HFFc6 (cell line): ENCODE measurements at regions not wholly inside any gene's neighbourhood (a gene's known extent, or its start where the extent isn't known, plus 50 kb on each side); places are given as distances from the start of the nearest gene placed in this dataset.

Experiments used
- DNase-seq: peaks from one replicate; pipeline ENCODE4 v3.0.0-alpha.2; 2018
- H3K27ac Mint-ChIP-seq: 2 replicates; pipeline ENCODE4 v1.8.0; 2020; ENCODE audit warnings: mild to moderate bottlenecking, mixed read lengths
- H3K27me3 Mint-ChIP-seq: 2 replicates; pipeline ENCODE4 v1.8.0; 2021; ENCODE audit warnings: mild to moderate bottlenecking, moderate library complexity, mixed read lengths; ENCODE audit not compliant: insufficient read depth
- H3K36me3 Mint-ChIP-seq: 2 replicates; pipeline ENCODE4 v1.8.0; 2021; ENCODE audit warnings: low read depth, mixed read lengths
- H3K4me1 Mint-ChIP-seq: 2 replicates; pipeline ENCODE4 v1.8.0; 2020; ENCODE audit warnings: low read depth, mixed read lengths
- H3K4me3 Mint-ChIP-seq: 2 replicates; pipeline ENCODE4 v1.8.0; 2020; ENCODE audit warnings: mild to moderate bottlenecking, moderate library complexity, mixed read lengths
- H3K9me3 Mint-ChIP-seq: 2 replicates; pipeline ENCODE4 v1.8.0; 2020; ENCODE audit warnings: mild to moderate bottlenecking, mixed read lengths
- TF ChIP-seq, protein P1 (sequence below): fragments of 200-600 bp; sonication (generic); IDR thresholded peaks from 2 replicates; pipeline ENCODE4 v1.5.0; 2021; ENCODE audit warnings: antibody characterized with exemption, mild to moderate bottlenecking

DNA sequence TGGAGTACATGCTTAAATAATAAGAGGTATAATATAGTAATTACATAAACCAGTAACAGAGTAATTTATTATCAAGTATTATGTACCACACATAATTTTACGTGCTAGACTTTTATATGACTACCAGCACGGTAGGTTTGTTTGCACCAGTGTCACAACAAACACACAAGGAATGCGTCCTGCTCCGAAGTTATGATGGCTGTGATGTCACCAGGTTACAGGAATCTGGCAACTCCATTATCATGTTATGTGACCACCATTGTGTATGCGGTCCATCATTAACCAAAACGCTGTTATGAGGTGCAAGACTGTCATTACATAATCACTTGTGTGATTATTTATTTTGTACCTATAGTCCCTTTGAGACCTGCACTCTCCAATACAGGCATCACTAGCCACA lies 235.2 kb upstream of the PMEPA1 start:
- Mint-ChIP-seq H3K27ac (no peak overlapping the region), H3K36me3 (no peaks in the 10 kb centered on the region), H3K4me1 (peaks cover 25% of the 10 kb centered on the region), H3K4me3 (no peak overlapping the region), H3K27me3 (peaks cover 20% of the 10 kb centered on the region), H3K9me3 (no peaks in the 10 kb centered on the region; the same call in 1 of the 2 replicates)
- DNase-seq, result no peak
- TF ChIP-seq, protein P1, sequence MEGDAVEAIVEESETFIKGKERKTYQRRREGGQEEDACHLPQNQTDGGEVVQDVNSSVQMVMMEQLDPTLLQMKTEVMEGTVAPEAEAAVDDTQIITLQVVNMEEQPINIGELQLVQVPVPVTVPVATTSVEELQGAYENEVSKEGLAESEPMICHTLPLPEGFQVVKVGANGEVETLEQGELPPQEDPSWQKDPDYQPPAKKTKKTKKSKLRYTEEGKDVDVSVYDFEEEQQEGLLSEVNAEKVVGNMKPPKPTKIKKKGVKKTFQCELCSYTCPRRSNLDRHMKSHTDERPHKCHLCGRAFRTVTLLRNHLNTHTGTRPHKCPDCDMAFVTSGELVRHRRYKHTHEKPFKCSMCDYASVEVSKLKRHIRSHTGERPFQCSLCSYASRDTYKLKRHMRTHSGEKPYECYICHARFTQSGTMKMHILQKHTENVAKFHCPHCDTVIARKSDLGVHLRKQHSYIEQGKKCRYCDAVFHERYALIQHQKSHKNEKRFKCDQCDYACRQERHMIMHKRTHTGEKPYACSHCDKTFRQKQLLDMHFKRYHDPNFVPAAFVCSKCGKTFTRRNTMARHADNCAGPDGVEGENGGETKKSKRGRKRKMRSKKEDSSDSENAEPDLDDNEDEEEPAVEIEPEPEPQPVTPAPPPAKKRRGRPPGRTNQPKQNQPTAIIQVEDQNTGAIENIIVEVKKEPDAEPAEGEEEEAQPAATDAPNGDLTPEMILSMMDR, result no peak

DNA sequence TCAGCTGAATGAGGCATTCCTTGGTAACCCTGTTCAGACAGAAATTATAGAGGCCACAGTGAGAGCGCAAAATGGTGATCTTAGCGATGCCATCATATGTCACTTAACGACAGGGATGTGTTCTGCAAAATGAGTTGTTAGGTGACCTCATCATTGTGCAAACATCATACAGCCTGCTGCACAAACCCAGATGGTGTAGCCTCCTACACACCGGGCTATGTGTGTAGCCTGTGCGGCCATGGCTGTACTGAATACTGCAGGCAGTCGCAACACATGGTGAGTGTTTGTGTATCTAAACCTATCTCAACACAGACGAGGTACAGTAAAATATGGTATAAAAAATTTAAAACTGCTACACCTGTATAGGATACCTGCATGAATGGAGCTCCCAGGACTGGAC lies 234.1 kb upstream of the PMEPA1 start:
- Mint-ChIP-seq H3K4me3 (no peak overlapping the region), H3K27me3 (peaks cover 28% of the 10 kb centered on the region), H3K36me3 (no peaks in the 10 kb centered on the region), H3K4me1 (peaks cover 24% of the 10 kb centered on the region), H3K27ac (no peak overlapping the region), H3K9me3 (no peaks in the 10 kb centered on the region; the same call in 1 of the 2 replicates)
- TF ChIP-seq, protein P1, result no peak
- no peak for DNase-seq

GRCh38 chr20:57943291-57943690 lies 233.5 kb upstream of the PMEPA1 start:
- Mint-ChIP-seq H3K36me3 (no peaks in the 10 kb centered on the region), H3K4me1 (peaks cover 21% of the 10 kb centered on the region), H3K27me3 (peaks cover 28% of the 10 kb centered on the region), H3K27ac (no peak overlapping the region), H3K4me3 (no peak overlapping the region), H3K9me3 (no peaks in the 10 kb centered on the region; the same call in 1 of the 2 replicates)
- TF ChIP-seq, protein P1, result no peak
- no peak for DNase-seq

DNA sequence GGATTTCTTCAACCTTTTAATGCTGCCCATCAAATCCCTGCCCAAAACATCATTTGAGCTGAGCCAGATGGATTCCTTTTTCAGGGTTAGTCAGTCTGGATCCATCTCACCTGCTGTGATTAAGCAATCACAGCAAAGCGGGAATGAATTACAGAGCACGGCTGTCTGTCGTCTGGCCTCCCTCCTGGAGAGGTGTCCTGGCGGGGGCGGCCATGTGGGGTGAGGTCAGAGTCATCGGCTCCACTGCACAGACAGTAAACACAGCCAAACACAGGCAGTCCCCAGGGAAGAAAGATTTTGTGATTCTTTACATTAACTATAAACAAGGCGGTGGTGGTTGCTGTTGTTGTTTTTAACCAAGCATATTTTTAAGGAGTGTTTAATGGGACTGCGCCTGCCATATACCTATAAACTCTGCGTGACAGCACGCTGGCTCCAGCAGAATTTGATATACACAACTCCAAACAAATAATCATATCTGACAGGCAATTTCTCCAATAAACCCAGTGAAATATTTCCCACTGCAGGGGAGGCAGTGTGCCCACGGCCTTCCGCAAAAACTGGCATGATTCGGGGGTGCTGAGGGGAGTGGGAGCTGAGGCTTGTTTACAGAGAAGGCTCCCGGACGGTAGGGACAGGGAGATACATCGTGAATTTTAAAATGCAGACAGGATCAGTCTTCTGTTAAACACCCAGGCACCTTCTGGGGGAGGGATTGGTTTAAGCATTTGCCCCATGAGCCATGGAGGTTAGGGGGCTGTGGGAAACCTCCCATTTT lies 232.0 kb upstream of the PMEPA1 start:
- Mint-ChIP-seq H3K4me1 (peaks cover 14% of the 10 kb centered on the region), H3K9me3 (no peaks in the 10 kb centered on the region; the same call in 1 of the 2 replicates), H3K27me3 (peaks cover 25% of the 10 kb centered on the region), H3K27ac (no peak overlapping the region), H3K4me3 (no peak overlapping the region), H3K36me3 (no peaks in the 10 kb centered on the region)
- TF ChIP-seq, protein P1, result no peak
- no peak for DNase-seq

- TF ChIP-seq, protein P1, result no peak
- no peaks in the 10 kb centered on the region; the same call in 1 of the 2 replicates for H3K9me3 Mint-ChIP-seq
- H3K4me3 Mint-ChIP-seq, result no peak overlapping the region
- no peaks in the 10 kb centered on the region for H3K36me3 Mint-ChIP-seq
- no peak for DNase-seq
- H3K27me3 Mint-ChIP-seq, result peaks cover 26% of the 10 kb centered on the region
- no peak overlapping the region for H3K27ac Mint-ChIP-seq
- H3K4me1 Mint-ChIP-seq, result peaks cover 11% of the 10 kb centered on the region
Observed at GRCh38 chr20:57940868-57941522, 231.2 kb upstream of the PMEPA1 start.
